H1 (cell line): ENCODE measurements at regions not wholly inside any gene's neighbourhood (a gene's known extent, or its start where the extent isn't known, plus 50 kb on each side); places are given as distances from the start of the nearest gene placed in this dataset.

Experiments
- CTCF ChIA-PET: fragments of 300-600 bp; sonication (Branson Sonifier 250); formaldehyde crosslinking; loops from one replicate; lab custom pipeline; 2021; ENCODE audit not compliant: partially characterized antibody; lab: Charles Lee
- POLR2A ChIA-PET: fragments of 300-600 bp; sonication (Branson Sonifier 250); formaldehyde crosslinking; loops from one replicate; lab custom pipeline; 2021; ENCODE audit warnings: inconsistent platforms; ENCODE audit not compliant: partially characterized antibody; lab: Charles Lee
- DNase-seq, 2 experiments: peaks; one replicate each; pipeline versions ENCODE4 v3.0.0 to v3.0.0-alpha.2; 2010 to 2022; ENCODE audit warnings: low spot score in 2 of 2, low read depth in 1 of 2, mixed read lengths in 1 of 2
- FAIRE-seq: peaks from 2 replicates; lab custom pipeline; 2011; peaks lifted over from hg19 to GRCh38; lab: Jason Lieb, UNC
- H2AFZ ChIP-seq: 2 replicates; pipeline ENCODE4 v1.8.1; 2012; ENCODE audit warnings: low read length, inconsistent platforms
- H2AK5ac ChIP-seq: 2 replicates; pipeline ENCODE4 v1.6.1; 2013; ENCODE audit warnings: low read depth, low read length
- H2BK120ac ChIP-seq: replicated peaks from 2 replicates; pipeline ENCODE3; 2013; ENCODE audit warnings: low read depth, low read length, inconsistent platforms
- H2BK12ac ChIP-seq: 2 replicates; pipeline ENCODE4 v1.6.1; 2013; ENCODE audit warnings: low read depth, low read length
- H2BK15ac ChIP-seq: 2 replicates; pipeline ENCODE4 v1.6.1; 2013; ENCODE audit warnings: low read length
- H2BK20ac ChIP-seq: 2 replicates; pipeline ENCODE4 v1.6.1; 2013; ENCODE audit warnings: low read length
- H2BK5ac ChIP-seq: 2 replicates; pipeline ENCODE4 v1.6.1; 2013; ENCODE audit warnings: low read depth, low read length
- H3K14ac ChIP-seq: 2 replicates; pipeline ENCODE4 v1.6.1; 2013; ENCODE audit warnings: inconsistent platforms; ENCODE audit not compliant: insufficient read length
- H3K18ac ChIP-seq: 2 replicates; pipeline ENCODE4 v1.6.1; 2013; ENCODE audit warnings: low read length; ENCODE audit errors: extremely low read depth
- H3K23ac ChIP-seq: 2 replicates; pipeline ENCODE4 v1.6.1; 2013; ENCODE audit warnings: inconsistent platforms; ENCODE audit not compliant: insufficient read length
- H3K23me2 ChIP-seq: 2 replicates; pipeline ENCODE4 v1.6.1; 2013; ENCODE audit warnings: low read depth, low read length
- H3K27ac ChIP-seq: 2 replicates; pipeline ENCODE4 v1.6.1; 2011; ENCODE audit warnings: low read depth, low read length, inconsistent platforms
- H3K27me3 ChIP-seq, 4 experiments: replicated peaks in 1 of 4; 1 replicate in 1 of 4; 2 replicates in 3 of 4; pipeline versions ENCODE4 v1.6.1 to v1.8.1; 2011 to 2013; ENCODE audit warnings: low read length in 3 of 4, mild to moderate bottlenecking in 3 of 4, inconsistent platforms in 2 of 4, mixed read lengths in 2 of 4, moderate library complexity in 1 of 4; ENCODE audit not compliant: control insufficient read depth in 3 of 4, insufficient read depth in 3 of 4; ENCODE audit errors: extremely low read depth in 1 of 4
- H3K36me3 ChIP-seq, 4 experiments: 2 replicates each; pipeline versions ENCODE4 v1.6.1 to v1.8.1; 2011 to 2013; ENCODE audit warnings: mild to moderate bottlenecking in 4 of 4, low read length in 3 of 4, moderate library complexity in 2 of 4, control low read depth in 1 of 4, inconsistent platforms in 1 of 4; ENCODE audit not compliant: insufficient read depth in 4 of 4, control insufficient read depth in 2 of 4
- H3K4ac ChIP-seq: replicated peaks from 2 replicates; pipeline ENCODE3; 2013; ENCODE audit warnings: low read length, low read depth, mixed read lengths, inconsistent platforms; ENCODE audit not compliant: insufficient read length
- H3K4me1 ChIP-seq, 4 experiments: replicated peaks in 1 of 4; 1 replicate in 1 of 4; 2 replicates in 3 of 4; pipeline versions ENCODE4 v1.6.1 to v1.8.1; 2011 to 2013; ENCODE audit warnings: low read length in 3 of 4, inconsistent platforms in 2 of 4, mixed read lengths in 1 of 4; ENCODE audit not compliant: insufficient read depth in 4 of 4, control insufficient read depth in 3 of 4
- H3K4me2 ChIP-seq, 2 experiments: 2 replicates each; pipeline versions ENCODE4 v1.6.1 to v1.8.1; 2011 to 2013; ENCODE audit warnings: low read depth in 2 of 2, low read length in 2 of 2, control low read depth in 1 of 2, inconsistent platforms in 1 of 2, mild to moderate bottlenecking in 1 of 2; ENCODE audit not compliant: insufficient read depth in 1 of 2
- H3K4me3 ChIP-seq, 4 experiments: fragments of 200-600, 300-600 bp in 1 of 4; sonication (generic), shearing (Covaris generic), sonication (Bioruptor Twin) in 1 of 4; 2 replicates each; pipeline versions ENCODE4 v1.5.1 to v1.8.1; 2011 to 2016; ENCODE audit warnings: low read length in 4 of 4, low read depth in 3 of 4, control low read depth in 2 of 4, inconsistent platforms in 2 of 4, mild to moderate bottlenecking in 2 of 4, mixed read lengths in 1 of 4, moderate library complexity in 1 of 4; ENCODE audit not compliant: insufficient read depth in 2 of 4; ENCODE audit errors: extremely low read depth in 1 of 4
- H3K56ac ChIP-seq: replicated peaks from 2 replicates; pipeline ENCODE3; 2013; ENCODE audit warnings: low read depth, mild to moderate bottlenecking, mixed read lengths, low read length, inconsistent platforms; ENCODE audit not compliant: insufficient read length
- H3K79me1 ChIP-seq: 2 replicates; pipeline ENCODE4 v1.6.1; 2013; ENCODE audit warnings: low read depth, low read length, control low read depth
- H3K79me2 ChIP-seq, 2 experiments: 2 replicates each; pipeline versions ENCODE4 v1.6.1 to v1.8.1; 2012 to 2013; ENCODE audit warnings: low read length in 2 of 2, mild to moderate bottlenecking in 2 of 2, inconsistent platforms in 1 of 2; ENCODE audit not compliant: insufficient read depth in 2 of 2, control insufficient read depth in 1 of 2
- H3K9ac ChIP-seq, 4 experiments: replicated peaks in 1 of 4; 1 replicate in 1 of 4; 2 replicates in 3 of 4; pipeline versions ENCODE4 v1.6.1 to v1.8.1; 2011 to 2013; ENCODE audit warnings: low read depth in 3 of 4, low read length in 3 of 4, control low read depth in 2 of 4, mild to moderate bottlenecking in 2 of 4, moderate library complexity in 2 of 4, inconsistent platforms in 1 of 4; ENCODE audit errors: extremely low read depth in 1 of 4
- H3K9me3 ChIP-seq, 2 experiments: 2 replicates each; pipeline versions ENCODE4 v1.6.1 to v1.8.1; 2012 to 2013; ENCODE audit warnings: mild to moderate bottlenecking in 2 of 2, moderate library complexity in 2 of 2, control low read depth in 1 of 2, inconsistent platforms in 1 of 2, low read depth in 1 of 2, low read length in 1 of 2, mixed read lengths in 1 of 2; ENCODE audit not compliant: insufficient read depth in 2 of 2
- H4K20me1 ChIP-seq, 2 experiments: replicated peaks in 1 of 2; 2 replicates each; pipeline versions ENCODE3 to v1.8.1; 2011 to 2013; ENCODE audit warnings: inconsistent platforms in 2 of 2, low read length in 2 of 2, mild to moderate bottlenecking in 1 of 2; ENCODE audit not compliant: insufficient read depth in 2 of 2, control insufficient read depth in 1 of 2
- H4K5ac ChIP-seq: 2 replicates; pipeline ENCODE4 v1.6.1; 2013; ENCODE audit warnings: low read length, low read depth, mixed read lengths, inconsistent platforms; ENCODE audit not compliant: insufficient read length
- H4K8ac ChIP-seq: 2 replicates; pipeline ENCODE4 v1.8.0; 2013; ENCODE audit warnings: mild to moderate bottlenecking, moderate library complexity, low read length, inconsistent platforms; ENCODE audit not compliant: insufficient read depth; ENCODE audit errors: extremely low read depth
- H4K91ac ChIP-seq: replicated peaks from 2 replicates; pipeline ENCODE3; 2013; ENCODE audit warnings: low read length, mixed read lengths, inconsistent platforms; ENCODE audit not compliant: insufficient read length
- ASH2L ChIP-seq: fragments of 200-600, 300-600 bp; sonication (generic); IDR thresholded peaks from one replicate; pipeline ENCODE4 v1.7.1; 2017; ENCODE audit warnings: low read length
- BACH1 ChIP-seq: IDR thresholded peaks from 2 replicates; pipeline ENCODE4 v1.6.1; 2012; ENCODE audit warnings: low read length, improper control_type of control experiment
- CBX8 ChIP-seq: fragments of 300-800, 300-1000 bp; sonication (generic); IDR thresholded peaks from 2 replicates; pipeline ENCODE4 v1.7.1; 2016; ENCODE audit warnings: low read depth, low read length, borderline replicate concordance
- CREB1 ChIP-seq: IDR thresholded peaks from 2 replicates; pipeline ENCODE4 v1.6.1; 2012; ENCODE audit warnings: inconsistent platforms
- MAFK ChIP-seq: IDR thresholded peaks from 2 replicates; pipeline ENCODE4 v1.6.1; 2012; ENCODE audit warnings: low read depth, mild to moderate bottlenecking, improper control_type of control experiment, low read length
- PHF8 ChIP-seq: fragments of 200-600 bp; sonication (generic); conservative IDR thresholded peaks from 2 replicates; pipeline ENCODE4 v1.7.1; 2012; ENCODE audit warnings: low read depth, mild to moderate bottlenecking, inconsistent platforms, low read length, moderate library complexity
- POU5F1 ChIP-seq: IDR thresholded peaks from 2 replicates; pipeline ENCODE4 v1.6.1; 2011; ENCODE audit warnings: low read depth, mild to moderate bottlenecking, low read length, moderate library complexity
- RBBP5 ChIP-seq: IDR thresholded peaks from 2 replicates; pipeline ENCODE4 v1.7.1; 2012; ENCODE audit warnings: low read depth, mild to moderate bottlenecking, inconsistent platforms, low read length, moderate library complexity, borderline replicate concordance
- RNF2 ChIP-seq: fragments of 200-900, 300-1000 bp; sonication (generic); IDR thresholded peaks from 2 replicates; pipeline ENCODE4 v1.7.1; 2016; ENCODE audit warnings: borderline replicate concordance, low read depth, mild to moderate bottlenecking, antibody characterized with exemption, low read length; ENCODE audit not compliant: poor library complexity, severe bottlenecking; ENCODE audit errors: missing control alignments
- SIRT6 ChIP-seq: IDR thresholded peaks from one replicate; pipeline ENCODE4 v1.7.1; 2012; ENCODE audit warnings: low read length, inconsistent platforms
- SIX5 ChIP-seq: IDR thresholded peaks from 2 replicates; pipeline ENCODE4 v1.6.1; 2011; ENCODE audit warnings: mild to moderate bottlenecking, low read depth, low read length
- SUZ12 ChIP-seq: fragments of 200-600 bp; sonication (generic); IDR thresholded peaks from 2 replicates; pipeline ENCODE4 v1.6.1; 2012; ENCODE audit warnings: mild to moderate bottlenecking, inconsistent platforms, low read length, moderate library complexity, mixed read lengths
- TAF1 ChIP-seq: IDR thresholded peaks from 2 replicates; pipeline ENCODE4 v1.6.1; 2011; ENCODE audit warnings: mild to moderate bottlenecking, low read depth, low read length
- TAF7 ChIP-seq: optimal IDR thresholded peaks from 2 replicates; pipeline ENCODE3; 2011; ENCODE audit warnings: low read depth, mild to moderate bottlenecking, inconsistent platforms, low read length, moderate library complexity, borderline replicate concordance
- YY1 ChIP-seq: IDR thresholded peaks from 2 replicates; pipeline ENCODE4 v1.6.1; 2011; ENCODE audit warnings: low read depth, mild to moderate bottlenecking, low read length
- WGBS, 2 experiments: shearing (Covaris generic) in 1 of 2; methylation state at CpG; one replicate each; pipeline versions ENCODE4 v1.1.6 to v1.1.7; 2013 to 2015; ENCODE audit warnings: low lambda C conversion rate in 2 of 2, mixed read lengths in 2 of 2, inconsistent platforms in 1 of 2, low coverage in 1 of 2, missing lambda C conversion rate in 1 of 2; ENCODE audit not compliant: insufficient replicate concordance in 2 of 2, insufficient coverage in 1 of 2, insufficient read length in 1 of 2; ENCODE audit errors: extremely low coverage in 1 of 2, missing lambda C conversion rate in 1 of 2; 5-methylcytosine and 5-hydroxymethylcytosine counted together

DNA sequence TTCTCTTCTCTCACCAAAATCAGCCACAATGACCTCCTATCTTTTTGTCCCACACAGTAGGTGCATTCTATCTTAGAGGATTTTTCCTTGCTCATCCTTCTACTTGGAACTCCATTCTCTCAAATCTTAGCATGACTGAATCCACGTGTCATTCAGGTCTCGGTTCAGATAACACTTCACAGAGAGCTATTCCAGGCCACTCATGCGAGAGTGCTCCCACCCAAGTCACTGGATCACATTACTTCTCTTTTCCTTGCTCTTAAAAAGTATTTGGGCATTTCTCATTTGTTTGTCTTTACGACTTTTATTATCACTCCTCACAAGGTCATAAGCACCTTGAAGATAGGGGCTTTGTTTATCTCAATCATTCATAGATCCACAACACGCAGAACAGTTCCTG is 647.5 kb upstream of the TENM3 start (continued):
- no peak for TF ChIP-seq ASH2L

GRCh38 chr4:181597766-181598165 is 645.4 kb upstream of the TENM3 start:
- 93% methylated on average over 4 of the region's 4 CpGs; no CpG with 5 or more reads in 1 of the 2 experiments for WGBS, 2 experiments
- H3K79me2 ChIP-seq = no peaks in the 10 kb centered on the region
- no peaks in the 10 kb centered on the region for H3K79me1 ChIP-seq
- no peak overlapping the region for H3K4me3 ChIP-seq
- no peak overlapping the region for H2BK20ac ChIP-seq
- no peak overlapping the region for H3K4ac ChIP-seq
- H3K18ac ChIP-seq = no peak overlapping the region
- no peak overlapping the region for H2BK120ac ChIP-seq
- no peak overlapping the region for H4K91ac ChIP-seq
- H3K4me2 ChIP-seq = no peak overlapping the region
- DNase-seq (no peak), FAIRE-seq (no peak)
- H3K56ac ChIP-seq = no peak overlapping the region
- no peaks in the 10 kb centered on the region for H3K9me3 ChIP-seq
- no peaks in the 10 kb centered on the region for H3K4me1 ChIP-seq
- no peak overlapping the region for H2AFZ ChIP-seq
- H2BK12ac ChIP-seq = no peak overlapping the region
- H3K9ac ChIP-seq = no peak overlapping the region
- no peak overlapping the region for H4K5ac ChIP-seq
- H3K27me3 ChIP-seq = no peaks in the 10 kb centered on the region
- no peak overlapping the region for H2AK5ac ChIP-seq
- no peak overlapping the region for H3K27ac ChIP-seq
- H4K20me1 ChIP-seq = no peaks in the 10 kb centered on the region
- POLR2A ChIA-PET = no interaction called here
- no peak overlapping the region for H3K23ac ChIP-seq
- CTCF ChIA-PET = interaction anchor here (1.5 kb wide), 1 partner anchor 492 kb away, joined by 4 read pairs; no protein-coding TSS in a partner anchor
- no peaks in the 10 kb centered on the region for H3K23me2 ChIP-seq
- no peak overlapping the region for H4K8ac ChIP-seq
- H2BK15ac ChIP-seq = no peak overlapping the region
- no peaks in the 10 kb centered on the region for H3K36me3 ChIP-seq
- no peak overlapping the region for H3K14ac ChIP-seq
- H2BK5ac ChIP-seq = no peak overlapping the region
- TF ChIP-seq SIRT6 = no peak
- no peak for TF ChIP-seq BACH1
- no peak for TF ChIP-seq POU5F1
- no peak for TF ChIP-seq YY1
- TF ChIP-seq RNF2 = no peak
- TF ChIP-seq MAFK = no peak
- no peak for TF ChIP-seq CBX8
- TF ChIP-seq CREB1 = no peak
- TF ChIP-seq TAF7 = no peak
- TF ChIP-seq PHF8 = no peak
- TF ChIP-seq TAF1 = no peak
- no peak for TF ChIP-seq RBBP5
- no peak for TF ChIP-seq SUZ12
- no peak for TF ChIP-seq SIX5
